ENCODE measurements at regions not wholly inside any gene's neighbourhood (a gene's known extent, or its start where the extent isn't known, plus 50 kb on each side); places are given as distances from the start of the nearest gene placed in this dataset.

GRCh38 chr6:169164986-169165385 is 88.7 kb downstream of the THBS2 start:
- no peak for TF ChIP-seq POLR2A (IDR thresholded peaks at IDR 0.05; ENCODE audit: low read depth, low read length)
- no peak for TF ChIP-seq TAF1 (IDR thresholded peaks at IDR 0.05; ENCODE audit: low read depth, low read length)
- no peak for TF ChIP-seq POLR2AphosphoS5 (IDR thresholded peaks at IDR 0.05; ENCODE audit: low read depth, low read length)
- no peak for TF ChIP-seq SPI1 (IDR thresholded peaks at IDR 0.05; ENCODE audit: low read depth, low read length)
- no peak for TF ChIP-seq PAX5 (IDR thresholded peaks at IDR 0.05; ENCODE audit: insufficient read depth, low read length, severe bottlenecking)
- TF ChIP-seq POU2F2 (IDR thresholded peaks at IDR 0.05; ENCODE audit: low read depth, low read length): no peak
